Muscle layer of colon (tissue), 2 donors: ENCODE measurements at regions not wholly inside any gene's neighbourhood (a gene's known extent, or its start where the extent isn't known, plus 50 kb on each side); places are given as distances from the start of the nearest gene placed in this dataset.

Source experiments
- H3K27ac ChIP-seq: one replicate; pipeline ENCODE4 v1.7.0; 2013; ENCODE audit warnings: low read depth, mild to moderate bottlenecking, low read length, moderate library complexity
- H3K27me3 ChIP-seq, 2 donors: one replicate each; pipeline ENCODE4 v1.7.0; 2013; ENCODE audit warnings: low read length in 2 of 2, mild to moderate bottlenecking in 2 of 2; ENCODE audit not compliant: insufficient read depth in 2 of 2, control insufficient read depth in 1 of 2
- H3K36me3 ChIP-seq: one replicate; pipeline ENCODE4 v1.7.0; 2013; ENCODE audit warnings: mild to moderate bottlenecking, low read length; ENCODE audit not compliant: insufficient read depth
- H3K4me1 ChIP-seq: one replicate; pipeline ENCODE4 v1.7.0; 2013; ENCODE audit warnings: mild to moderate bottlenecking, low read length; ENCODE audit not compliant: insufficient read depth
- H3K4me3 ChIP-seq, 2 donors: one replicate each; pipeline ENCODE4 v1.7.0; 2013; ENCODE audit warnings: low read length in 2 of 2, low read depth in 1 of 2, mild to moderate bottlenecking in 1 of 2, moderate library complexity in 1 of 2
- H3K9ac ChIP-seq: one replicate; pipeline ENCODE4 v1.7.0; 2013; ENCODE audit warnings: low read length
- H3K9me3 ChIP-seq: one replicate; pipeline ENCODE4 v1.7.0; 2013; ENCODE audit warnings: mild to moderate bottlenecking, low read length
- donor health status: abdominal sarcoma.
- donor health status: Adenocarcinoma of cecum.

DNA sequence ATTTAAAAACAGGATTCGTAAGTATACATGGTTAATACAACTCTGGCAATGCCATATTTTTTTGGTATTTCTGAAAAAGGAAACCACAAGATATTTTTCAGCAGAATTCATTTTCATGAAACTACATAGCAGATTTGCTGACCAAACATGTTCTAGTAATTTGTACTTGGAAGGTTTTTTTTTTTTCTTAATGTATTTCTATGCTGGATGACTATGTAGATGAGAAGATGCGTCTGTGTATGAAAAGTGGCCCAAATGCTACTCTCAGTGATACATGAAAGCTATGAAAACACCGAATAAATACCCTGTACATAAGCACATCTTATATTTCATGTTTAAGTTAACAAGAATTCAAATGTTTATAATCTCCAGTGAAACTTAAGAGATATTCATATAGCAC lies 400.9 kb upstream of the CYLC2 start:
- Histone ChIP-seq H3K9ac (no peak overlapping the region), H3K36me3 (no peaks in the 10 kb centered on the region), H3K27ac (no peak overlapping the region), H3K4me1 (no peaks in the 10 kb centered on the region), H3K27me3 (no peaks in the 10 kb centered on the region), H3K4me3 (no peak overlapping the region), H3K9me3 (no peaks in the 10 kb centered on the region)

DNA sequence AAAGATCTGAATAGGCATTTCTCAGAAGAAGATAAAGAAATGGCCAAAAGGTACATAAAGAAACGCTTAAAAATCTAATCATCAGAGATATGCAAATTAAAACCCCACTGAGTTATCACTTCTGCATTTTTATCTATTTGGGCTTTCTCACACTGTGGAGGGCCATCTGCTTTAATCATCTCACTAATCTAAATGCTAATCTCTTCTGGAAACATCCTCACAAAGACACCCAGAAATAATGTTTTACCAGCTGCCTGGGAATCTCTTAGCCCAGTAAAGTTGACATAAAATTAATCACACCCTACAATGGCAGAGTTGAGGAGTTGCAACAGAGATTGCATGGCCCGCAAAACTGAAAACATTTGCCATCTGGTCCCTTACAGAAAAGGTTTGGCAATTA lies 407.9 kb upstream of the CYLC2 start:
- no peaks in the 10 kb centered on the region for H3K27me3 ChIP-seq
- no peaks in the 10 kb centered on the region for H3K36me3 ChIP-seq

DNA sequence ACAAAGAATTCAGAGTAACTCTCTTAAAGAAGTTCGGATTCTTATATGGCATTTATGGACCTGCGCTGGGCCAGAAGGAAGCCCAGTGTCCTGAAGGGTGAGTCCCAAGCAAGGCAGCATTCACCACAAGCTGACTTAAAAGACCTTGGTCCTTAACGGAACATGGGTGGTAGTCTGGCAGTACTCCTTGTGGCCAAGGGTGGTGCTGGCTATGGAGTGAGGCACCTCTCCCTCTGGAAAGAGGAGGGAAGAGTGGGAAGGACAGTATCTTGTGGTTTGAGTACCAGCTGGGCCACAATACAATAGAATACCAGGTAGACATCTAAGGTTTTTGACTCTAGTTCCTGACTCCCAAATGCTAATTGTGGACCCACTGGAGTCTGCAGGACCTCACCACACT lies 425.7 kb upstream of the CYLC2 start:
- no peaks in the 10 kb centered on the region for H3K36me3 ChIP-seq
- H3K9me3 ChIP-seq: no peaks in the 10 kb centered on the region
- no peaks in the 10 kb centered on the region for H3K4me1 ChIP-seq
- no peak overlapping the region for H3K9ac ChIP-seq
- no peak overlapping the region for H3K27ac ChIP-seq
- no peak overlapping the region for H3K4me3 ChIP-seq
- no peaks in the 10 kb centered on the region for H3K27me3 ChIP-seq

More for the DNA sequence above, 407.9 kb upstream of the CYLC2 start:
- H3K4me3 ChIP-seq: no peak overlapping the region
- H3K27ac ChIP-seq: no peak overlapping the region
- no peak overlapping the region for H3K9ac ChIP-seq
- H3K4me1 ChIP-seq: no peaks in the 10 kb centered on the region
- H3K9me3 ChIP-seq: no peaks in the 10 kb centered on the region

DNA sequence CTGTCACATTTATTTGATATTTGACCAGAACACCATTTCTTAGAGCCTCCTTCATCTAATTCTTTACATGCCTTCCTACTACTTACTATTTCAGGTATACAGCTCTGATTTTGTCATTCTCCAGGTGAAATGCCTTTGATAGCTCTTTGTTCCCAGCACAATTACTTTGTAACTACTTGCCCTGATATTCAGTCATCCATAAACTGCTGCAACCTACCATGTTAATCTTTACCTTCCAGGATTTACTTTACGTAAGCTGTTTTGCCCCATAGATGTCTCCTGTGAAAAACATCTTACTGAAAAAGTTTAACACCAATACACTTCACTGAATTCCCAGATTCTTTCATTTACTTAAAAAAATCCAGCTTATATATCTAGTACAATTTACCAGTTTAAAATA lies 443.8 kb upstream of the CYLC2 start:
- Histone ChIP-seq H3K9ac (no peak overlapping the region), H3K4me1 (no peaks in the 10 kb centered on the region), H3K27ac (no peak overlapping the region), H3K36me3 (no peaks in the 10 kb centered on the region), H3K9me3 (no peaks in the 10 kb centered on the region), H3K27me3 (no peaks in the 10 kb centered on the region), H3K4me3 (no peak overlapping the region)

DNA sequence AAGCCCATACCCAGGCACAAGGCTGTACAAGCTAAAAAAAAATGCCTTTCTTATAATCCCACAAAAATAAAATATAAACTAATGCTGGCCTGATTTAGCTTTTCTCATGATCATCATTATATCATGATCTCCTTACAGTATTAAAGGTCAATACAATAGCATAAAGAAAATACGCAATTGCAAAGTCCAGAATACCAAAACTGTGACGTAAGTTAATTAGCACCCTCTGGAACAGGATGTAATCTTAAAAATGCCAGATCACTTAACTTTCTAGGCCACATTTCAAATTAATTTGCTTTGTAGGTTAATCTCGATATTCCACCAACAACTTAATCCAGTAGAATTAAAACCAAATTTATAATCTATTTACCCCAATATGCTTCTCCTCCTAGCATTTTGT lies 444.2 kb upstream of the CYLC2 start:
- H3K27me3 ChIP-seq: no peaks in the 10 kb centered on the region
- H3K9me3 ChIP-seq: no peaks in the 10 kb centered on the region
- H3K9ac ChIP-seq: no peak overlapping the region
- H3K36me3 ChIP-seq: no peaks in the 10 kb centered on the region
- H3K27ac ChIP-seq: no peak overlapping the region
- no peak overlapping the region for H3K4me3 ChIP-seq
- H3K4me1 ChIP-seq: no peaks in the 10 kb centered on the region

DNA sequence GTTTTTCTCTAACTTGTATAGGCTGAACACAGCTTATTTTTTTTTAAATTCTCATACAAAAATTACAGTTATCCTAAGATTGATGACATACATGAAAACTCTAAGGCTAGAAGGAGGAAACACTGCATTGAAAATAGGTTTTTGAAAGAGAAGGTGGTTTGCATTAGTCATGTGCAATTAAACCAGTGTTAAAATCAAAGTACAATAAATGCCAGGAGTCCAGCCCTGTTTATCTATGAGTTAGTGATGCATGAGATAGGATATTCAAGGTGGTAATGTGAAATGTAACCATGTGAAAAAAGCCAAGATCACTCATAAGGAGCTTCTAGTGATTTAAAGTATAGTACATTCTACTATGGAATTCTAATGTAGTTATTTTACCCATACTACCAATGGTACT lies 444.9 kb upstream of the CYLC2 start:
- Histone ChIP-seq H3K36me3 (no peaks in the 10 kb centered on the region), H3K27ac (no peak overlapping the region), H3K9ac (no peak overlapping the region), H3K9me3 (no peaks in the 10 kb centered on the region), H3K27me3 (no peaks in the 10 kb centered on the region), H3K4me1 (no peaks in the 10 kb centered on the region), H3K4me3 (no peak overlapping the region)

DNA sequence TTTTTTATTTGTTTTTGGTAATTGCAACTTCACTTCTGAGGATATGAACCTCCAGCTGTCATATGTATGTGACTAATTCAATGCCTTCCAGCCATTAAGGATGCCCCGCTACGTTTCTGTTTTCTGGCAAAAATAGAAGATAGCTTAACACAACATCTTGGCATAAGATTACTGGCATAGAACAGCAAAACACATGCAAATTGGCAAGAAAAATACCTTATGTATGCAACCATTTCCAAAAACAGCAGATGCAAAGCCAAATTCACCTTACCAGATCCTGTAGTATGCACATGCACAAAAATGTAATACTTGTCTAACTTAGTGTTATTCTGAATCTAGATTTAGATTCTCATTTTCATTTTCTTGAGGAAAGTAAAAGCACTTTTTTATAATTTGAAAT lies 461.1 kb upstream of the CYLC2 start:
- H3K9ac ChIP-seq: no peak overlapping the region
- H3K27ac ChIP-seq: no peak overlapping the region

DNA sequence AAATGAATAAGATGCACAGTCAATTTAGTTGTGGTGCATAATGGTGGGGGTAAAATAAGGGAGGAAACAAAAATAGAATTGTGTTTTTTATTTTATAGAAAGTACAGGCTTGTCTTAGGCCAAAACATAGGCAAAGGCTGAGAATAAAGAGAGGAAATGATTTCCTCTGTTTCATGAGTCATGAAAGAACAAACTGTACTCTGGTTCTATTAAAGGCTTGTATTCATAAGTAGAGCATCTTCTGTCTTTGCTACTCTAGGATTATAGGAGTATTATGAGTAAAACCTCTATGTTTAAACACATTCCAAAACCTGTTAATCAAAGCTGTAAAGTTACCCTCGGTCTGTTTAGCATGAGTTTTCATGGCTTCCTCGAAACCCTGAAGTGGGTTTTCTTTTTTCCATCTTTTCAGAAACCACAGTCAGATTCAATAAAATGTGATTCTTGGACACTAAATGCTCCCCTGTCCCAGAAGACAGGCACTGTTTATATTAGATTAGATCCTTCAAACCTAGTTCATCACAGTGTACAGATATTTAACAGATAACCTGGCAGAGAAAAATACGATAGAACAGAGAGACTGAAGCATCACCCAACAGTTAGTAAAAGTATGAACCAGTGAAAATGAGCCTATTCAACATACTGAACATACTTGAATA lies 473.9 kb upstream of the CYLC2 start:
- Histone ChIP-seq H3K4me1 (no peaks in the 10 kb centered on the region), H3K9ac (no peak overlapping the region), H3K36me3 (no peaks in the 10 kb centered on the region), H3K9me3 (no peaks in the 10 kb centered on the region), H3K27ac (no peak overlapping the region), H3K27me3 (no peaks in the 10 kb centered on the region), H3K4me3 (no peak overlapping the region)

More for the DNA sequence above, 461.1 kb upstream of the CYLC2 start:
- Histone ChIP-seq H3K36me3 (no peaks in the 10 kb centered on the region), H3K27me3 (no peaks in the 10 kb centered on the region), H3K4me1 (no peaks in the 10 kb centered on the region), H3K9me3 (no peaks in the 10 kb centered on the region), H3K4me3 (no peak overlapping the region)

DNA sequence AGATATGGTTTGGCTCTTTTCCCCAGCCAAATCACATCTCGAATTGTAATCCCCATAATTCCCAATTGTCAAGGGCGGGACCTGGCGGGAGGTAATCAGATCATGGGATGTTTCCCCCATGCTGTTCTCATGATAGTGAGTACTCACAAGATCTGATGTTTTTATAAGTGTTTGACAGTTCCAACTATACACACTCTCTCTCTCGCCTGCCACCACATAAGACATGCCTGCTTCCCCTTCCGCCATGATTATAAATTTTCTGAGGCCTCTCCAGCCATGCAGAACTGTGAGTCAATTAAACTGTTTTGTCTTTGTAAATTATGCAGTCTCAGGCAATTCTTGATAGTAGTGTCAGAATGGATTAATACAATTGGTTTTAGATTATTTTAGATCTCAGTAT lies 475.7 kb upstream of the CYLC2 start:
- no peaks in the 10 kb centered on the region for H3K4me1 ChIP-seq
- no peak overlapping the region for H3K4me3 ChIP-seq
- no peak overlapping the region for H3K9ac ChIP-seq
- H3K27ac ChIP-seq: no peak overlapping the region
- no peaks in the 10 kb centered on the region for H3K9me3 ChIP-seq
- H3K36me3 ChIP-seq: no peaks in the 10 kb centered on the region
- H3K27me3 ChIP-seq: no peaks in the 10 kb centered on the region

DNA sequence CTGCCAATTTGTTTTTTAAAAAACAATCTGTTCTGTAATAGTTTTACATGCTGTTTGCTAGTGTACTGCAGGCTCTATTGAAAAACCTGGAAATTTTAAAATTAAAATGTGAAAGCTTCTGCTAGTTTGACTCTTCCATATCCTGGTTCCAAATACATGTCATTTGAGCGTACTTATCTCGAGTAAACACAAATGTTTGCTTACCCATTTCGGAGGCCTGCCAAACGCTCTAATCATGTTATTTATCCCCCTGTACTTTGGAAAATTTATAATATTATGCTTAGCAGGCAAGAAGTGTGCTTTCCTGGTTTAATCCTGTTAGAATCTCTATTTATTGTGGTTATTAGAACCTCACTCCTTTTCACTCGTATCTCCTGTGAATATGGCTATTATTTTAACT lies 476.8 kb upstream of the CYLC2 start:
- no peaks in the 10 kb centered on the region for H3K4me1 ChIP-seq
- no peak overlapping the region for H3K4me3 ChIP-seq
- H3K9me3 ChIP-seq: no peaks in the 10 kb centered on the region
- no peak overlapping the region for H3K9ac ChIP-seq
- no peak overlapping the region for H3K27ac ChIP-seq
- H3K36me3 ChIP-seq: no peaks in the 10 kb centered on the region
- no peaks in the 10 kb centered on the region for H3K27me3 ChIP-seq

DNA sequence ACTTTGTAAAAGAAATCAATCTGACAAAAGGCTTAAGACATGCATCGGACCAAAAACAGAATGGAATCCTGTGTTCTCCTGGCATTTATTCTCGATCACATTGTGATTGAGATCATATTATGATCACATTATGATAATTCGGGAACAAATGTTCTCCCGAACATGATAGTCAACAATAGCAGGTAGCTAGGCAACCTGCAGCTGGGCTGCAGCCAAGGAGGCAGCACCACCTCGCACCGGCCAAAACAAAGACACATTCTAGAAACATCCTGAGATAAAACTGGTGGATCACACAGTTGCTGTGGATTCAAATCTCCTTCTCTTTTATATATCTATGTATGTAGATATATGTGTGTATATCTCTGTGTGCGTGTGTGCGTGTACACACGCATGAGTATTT lies 480.6 kb upstream of the CYLC2 start:
- Histone ChIP-seq H3K9ac (no peak overlapping the region), H3K4me1 (no peaks in the 10 kb centered on the region), H3K27ac (no peak overlapping the region), H3K4me3 (no peak overlapping the region), H3K36me3 (no peaks in the 10 kb centered on the region), H3K27me3 (no peaks in the 10 kb centered on the region), H3K9me3 (no peaks in the 10 kb centered on the region)

DNA sequence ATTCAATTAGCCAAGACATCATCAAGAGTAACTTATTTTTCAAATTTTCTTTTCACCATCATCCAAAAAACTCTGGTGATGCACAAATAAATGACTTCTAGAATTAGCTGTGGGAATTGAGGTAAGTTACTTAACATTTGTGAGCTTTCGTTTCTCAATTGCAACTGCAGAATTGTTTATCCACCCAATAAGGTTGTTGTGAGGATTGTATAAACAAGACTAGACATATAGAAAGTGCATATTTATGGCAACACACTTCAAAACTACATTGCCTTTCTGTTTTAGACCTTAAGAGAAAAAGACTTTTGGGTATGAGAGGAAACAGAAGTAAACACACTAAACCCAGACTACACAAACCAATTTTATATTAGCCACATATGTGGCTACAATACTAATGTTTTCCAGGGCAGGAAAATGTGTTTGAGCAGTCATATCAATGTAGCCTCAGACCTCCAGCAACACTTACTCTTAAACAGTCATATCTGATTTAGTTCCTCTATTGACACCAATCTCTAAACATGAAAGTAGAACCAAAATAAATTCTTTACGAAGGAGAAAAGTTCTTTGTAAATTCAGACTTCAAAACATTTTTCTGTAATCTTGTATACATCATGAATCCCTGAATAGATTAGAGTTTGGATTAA lies 488.0 kb upstream of the CYLC2 start:
- Histone ChIP-seq H3K4me3 (no peak overlapping the region), H3K4me1 (no peaks in the 10 kb centered on the region), H3K36me3 (no peaks in the 10 kb centered on the region)

More for the DNA sequence above, 488.0 kb upstream of the CYLC2 start:
- Histone ChIP-seq H3K27ac (no peak overlapping the region), H3K9ac (no peak overlapping the region), H3K27me3 (no peaks in the 10 kb centered on the region), H3K9me3 (no peaks in the 10 kb centered on the region)
